HCT116 (cell line): ENCODE measurements at regions not wholly inside any gene's neighbourhood (a gene's known extent, or its start where the extent isn't known, plus 50 kb on each side); places are given as distances from the start of the nearest gene placed in this dataset.

ENCODE experiments used
- ATAC-seq: fragments of 200-7000 bp; cut with Tn5 transposase; 2 replicates; pipeline ENCODE4 v1.9.1; 2020; ENCODE audit warnings: mild to moderate bottlenecking, moderate library complexity
- BruUV-seq: library from RNA; stranded (reverse); fragments of 400-500 nt; replicated peaks from 2 replicates; lab custom pipeline; 2021; lab: Mats Ljungman, UMichigan
- CTCF ChIA-PET: fragments of 300-600 bp; sonication (Branson Sonifier 250); formaldehyde crosslinking; loops from one replicate; lab custom pipeline; 2021; ENCODE audit warnings: antibody characterized with exemption; lab: Charles Lee
- POLR2A ChIA-PET: fragments of 300-600, 350-600 bp; sonication (Branson Sonifier 250); formaldehyde crosslinking; loops from one replicate; lab custom pipeline; 2021; ENCODE audit warnings: antibody characterized with exemption; lab: Charles Lee
- RAD21 ChIA-PET, 2 experiments: fragments of 300-600 bp; sonication (Branson Sonifier 250); formaldehyde crosslinking; loops; one replicate each; lab custom pipeline; 2023; ENCODE audit warnings: low total read pairs in 2 of 2; ENCODE audit not compliant: uncharacterized antibody in 2 of 2, unreplicated experiment in 2 of 2, low non-redundant PET in 1 of 2; lab: Charles Lee
- DNase-seq: peaks from one replicate; pipeline ENCODE4 v3.0.0-alpha.2; 2010; ENCODE audit warnings: low read depth, low spot score
- H2AFZ ChIP-seq: fragments of 200-600 bp; shearing (Covaris generic), sonication (generic); 2 replicates; pipeline ENCODE4 v1.6.1; 2017; ENCODE audit warnings: low read depth, mixed run types, mixed read lengths, antibody characterized with exemption, low read length; ENCODE audit not compliant: poor library complexity, severe bottlenecking
- H3K27ac ChIP-seq: 2 replicates; pipeline ENCODE4 v1.5.1; 2012; ENCODE audit warnings: low read depth, low read length
- H3K27me3 ChIP-seq: fragments of 200-600 bp; sonication (generic); 2 replicates; pipeline ENCODE4 v1.6.1; 2016; ENCODE audit warnings: mixed run types, low read length, mixed read lengths; ENCODE audit not compliant: insufficient read depth
- H3K36me3 ChIP-seq, 2 experiments: fragments of 200-500 bp in 1 of 2; fragments of 200-600 bp in 1 of 2; sonication (Bioruptor generic) in 1 of 2; sonication (generic) in 1 of 2; 2 replicates each; pipeline versions ENCODE4 v1.5.1 to v1.6.1; 2014 to 2016; ENCODE audit warnings: low read length in 2 of 2, inconsistent platforms in 1 of 2, mixed read lengths in 1 of 2, mixed run types in 1 of 2; ENCODE audit not compliant: insufficient read depth in 2 of 2, control insufficient read depth in 1 of 2
- H3K4me1 ChIP-seq, 2 experiments: fragments of 200-600 bp in 1 of 2; sonication (generic) in 1 of 2; 2 replicates each; pipeline versions ENCODE4 v1.5.1 to v1.6.1; 2012 to 2017; ENCODE audit warnings: low read length in 2 of 2, inconsistent platforms in 1 of 2, mild to moderate bottlenecking in 1 of 2, mixed read lengths in 1 of 2, mixed run types in 1 of 2, moderate library complexity in 1 of 2; ENCODE audit not compliant: insufficient read depth in 2 of 2, control insufficient read depth in 1 of 2
- H3K4me2 ChIP-seq: fragments of 200-600 bp; sonication (generic); 2 replicates; pipeline ENCODE4 v1.6.1; 2017; ENCODE audit warnings: mixed run types, low read length, mixed read lengths
- H3K4me3 ChIP-seq, 2 experiments: fragments of 200-600 bp in 1 of 2; sonication (generic) in 1 of 2; replicated peaks in 1 of 2; 2 replicates each; pipeline ENCODE4 v1.5.1; 2011 to 2016; ENCODE audit warnings: low read length in 2 of 2, control low read depth in 1 of 2, low read depth in 1 of 2, mild to moderate bottlenecking in 1 of 2, mixed read lengths in 1 of 2, mixed run types in 1 of 2
- H3K79me2 ChIP-seq: fragments of 200-600 bp; sonication (generic); 2 replicates; pipeline ENCODE4 v1.6.1; 2017; ENCODE audit warnings: mild to moderate bottlenecking, mixed run types, low read length, moderate library complexity, mixed read lengths; ENCODE audit not compliant: insufficient read depth
- H3K9ac ChIP-seq: fragments of 200-600 bp; sonication (generic); 2 replicates; pipeline ENCODE4 v1.6.1; 2016; ENCODE audit warnings: low read length, mixed read lengths
- H3K9me2 ChIP-seq: fragments of 200-600 bp; sonication (generic), shearing (Covaris generic); 2 replicates; pipeline ENCODE4 v1.6.1; 2017; ENCODE audit warnings: mixed run types, mild to moderate bottlenecking, moderate library complexity; ENCODE audit not compliant: insufficient read depth
- H3K9me3 ChIP-seq, 2 experiments: fragments of 200-500 bp in 1 of 2; fragments of 200-600 bp in 1 of 2; sonication (Bioruptor generic) in 1 of 2; sonication (generic) in 1 of 2; 2 replicates each; pipeline ENCODE4 v1.6.1; 2014 to 2017; ENCODE audit warnings: low read length in 2 of 2, mixed read lengths in 2 of 2, inconsistent platforms in 1 of 2, low read depth in 1 of 2, mild to moderate bottlenecking in 1 of 2, mixed run types in 1 of 2, moderate library complexity in 1 of 2; ENCODE audit not compliant: control insufficient read depth in 1 of 2, insufficient read depth in 1 of 2
- H4K20me1 ChIP-seq: fragments of 200-600 bp; sonication (generic), shearing (Covaris generic); 2 replicates; pipeline ENCODE4 v1.6.1; 2017; ENCODE audit warnings: mixed run types, mild to moderate bottlenecking, moderate library complexity; ENCODE audit not compliant: insufficient read depth
- CBX3 ChIP-seq: IDR thresholded peaks from 2 replicates; pipeline ENCODE4 v1.6.1; 2012; ENCODE audit warnings: low read depth
- CEBPB ChIP-seq: IDR thresholded peaks from 2 replicates; pipeline ENCODE4 v1.6.1; 2012; ENCODE audit warnings: low read depth
- EGR1 ChIP-seq: IDR thresholded peaks from 2 replicates; pipeline ENCODE4 v1.6.1; 2012; ENCODE audit warnings: low read depth
- EZH2 ChIP-seq: fragments of 200-600 bp; sonication (generic); IDR thresholded peaks from 2 replicates; pipeline ENCODE4 v1.6.1; 2017; ENCODE audit warnings: antibody characterized with exemption, mixed run types
- POLR2A ChIP-seq: IDR thresholded peaks from 2 replicates; pipeline ENCODE4 v1.7.0; 2011; ENCODE audit warnings: borderline replicate concordance; ENCODE audit not compliant: insufficient read depth, insufficient read length; ENCODE audit errors: extremely low read depth
- POLR2AphosphoS5 ChIP-seq: IDR thresholded peaks from 2 replicates; pipeline ENCODE4 v1.6.1; 2011; ENCODE audit warnings: mild to moderate bottlenecking, low read depth, low read length, moderate library complexity
- RAD21 ChIP-seq: IDR thresholded peaks from 2 replicates; pipeline ENCODE4 v1.6.1; 2012; ENCODE audit warnings: low read depth, mild to moderate bottlenecking
- SP1 ChIP-seq: IDR thresholded peaks from 2 replicates; pipeline ENCODE4 v1.6.1; 2012; ENCODE audit warnings: low read depth
- TCF7L2 ChIP-seq: IDR thresholded peaks from 2 replicates; pipeline ENCODE4 v1.7.0; 2011; ENCODE audit warnings: borderline replicate concordance, inconsistent platforms; ENCODE audit not compliant: insufficient read depth, insufficient read length; ENCODE audit errors: extremely low read depth
- YY1 ChIP-seq: IDR thresholded peaks from 2 replicates; pipeline ENCODE4 v1.6.1; 2011; ENCODE audit warnings: low read length, low read depth, moderate library complexity, mild to moderate bottlenecking; ENCODE audit not compliant: insufficient replicate concordance; ENCODE audit errors: extremely low read depth
- ZFX ChIP-seq: fragments of 450-650 bp; IDR thresholded peaks from 2 replicates; pipeline ENCODE4 v1.6.1; 2017
- intact Hi-C: fragments of 100-400 bp; cut with micrococcal nuclease; formaldehyde crosslinking; loops from 2 replicates; pipeline ENCODE4 v1.10.0; 2022
- TF ChIP-seq, protein P1 (sequence below), 3 experiments: fragments of 200-600 bp in 1 of 3; sonication (generic) in 1 of 3; IDR thresholded peaks in 2 of 3; conservative IDR thresholded peaks in 1 of 3; 2 replicates each; pipeline ENCODE4 v1.5.1; 2012 to 2017; ENCODE audit warnings: low read depth in 2 of 3, low read length in 2 of 3, antibody characterized with exemption in 1 of 3, borderline replicate concordance in 1 of 3, control low read depth in 1 of 3, mild to moderate bottlenecking in 1 of 3, mixed read lengths in 1 of 3, mixed run types in 1 of 3, moderate library complexity in 1 of 3; ENCODE audit not compliant: insufficient read depth in 1 of 3
- TF ChIP-seq, protein P2 (sequence below): IDR thresholded peaks from 2 replicates; pipeline ENCODE4 v1.6.1; 2012; ENCODE audit warnings: low read depth
- TF ChIP-seq, protein P3 (sequence below): IDR thresholded peaks from 2 replicates; pipeline ENCODE4 v1.6.1; 2012

DNA sequence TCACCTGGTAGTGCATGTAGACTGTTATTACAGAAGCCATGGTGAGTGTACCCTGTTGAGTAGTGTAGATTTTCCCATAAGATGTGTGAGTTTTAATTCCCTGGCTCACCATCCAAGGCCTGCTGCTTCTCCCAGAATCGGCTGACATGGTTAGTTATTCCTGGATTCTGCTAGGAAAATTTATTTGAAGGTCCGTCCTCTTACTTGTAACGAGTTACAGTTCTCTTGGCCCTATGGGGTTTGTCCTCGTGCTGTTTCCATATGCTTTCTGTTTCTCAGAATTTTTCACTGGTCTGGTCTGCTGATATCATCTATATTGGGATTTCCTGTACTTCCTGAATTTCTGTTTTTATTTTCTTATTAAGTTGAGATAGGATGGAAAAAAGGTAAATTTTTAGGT, 423.3 kb upstream of the RGS6 start:
- intact Hi-C loops = no loop called here
- POLR2A ChIA-PET = no interaction called here
- Histone ChIP-seq H2AFZ (no peak overlapping the region), H3K27ac (no peak overlapping the region), H3K27me3 (no peaks in the 10 kb centered on the region), H3K36me3 (no peaks in the 10 kb centered on the region), H3K79me2 (no peaks in the 10 kb centered on the region), H3K9me3 (no peaks in the 10 kb centered on the region), H3K9me2 (no peaks in the 10 kb centered on the region), H3K4me2 (no peak overlapping the region), H3K4me1 (no peaks in the 10 kb centered on the region), H3K9ac (no peak overlapping the region), H4K20me1 (no peaks in the 10 kb centered on the region), H3K4me3 (no peak overlapping the region)
- CTCF ChIA-PET = no interaction called here
- no peak for ATAC-seq
- BruUV-seq = no TSS peak
- no peak for TF ChIP-seq CEBPB
- TF ChIP-seq CBX3 = no peak
- no peak for TF ChIP-seq POLR2AphosphoS5
- TF ChIP-seq EGR1 = no peak
- TF ChIP-seq ZFX = no peak
- TF ChIP-seq RAD21 = no peak
- TF ChIP-seq, protein P1, sequence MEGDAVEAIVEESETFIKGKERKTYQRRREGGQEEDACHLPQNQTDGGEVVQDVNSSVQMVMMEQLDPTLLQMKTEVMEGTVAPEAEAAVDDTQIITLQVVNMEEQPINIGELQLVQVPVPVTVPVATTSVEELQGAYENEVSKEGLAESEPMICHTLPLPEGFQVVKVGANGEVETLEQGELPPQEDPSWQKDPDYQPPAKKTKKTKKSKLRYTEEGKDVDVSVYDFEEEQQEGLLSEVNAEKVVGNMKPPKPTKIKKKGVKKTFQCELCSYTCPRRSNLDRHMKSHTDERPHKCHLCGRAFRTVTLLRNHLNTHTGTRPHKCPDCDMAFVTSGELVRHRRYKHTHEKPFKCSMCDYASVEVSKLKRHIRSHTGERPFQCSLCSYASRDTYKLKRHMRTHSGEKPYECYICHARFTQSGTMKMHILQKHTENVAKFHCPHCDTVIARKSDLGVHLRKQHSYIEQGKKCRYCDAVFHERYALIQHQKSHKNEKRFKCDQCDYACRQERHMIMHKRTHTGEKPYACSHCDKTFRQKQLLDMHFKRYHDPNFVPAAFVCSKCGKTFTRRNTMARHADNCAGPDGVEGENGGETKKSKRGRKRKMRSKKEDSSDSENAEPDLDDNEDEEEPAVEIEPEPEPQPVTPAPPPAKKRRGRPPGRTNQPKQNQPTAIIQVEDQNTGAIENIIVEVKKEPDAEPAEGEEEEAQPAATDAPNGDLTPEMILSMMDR (IDR thresholded peaks at IDR 0.05 in 2 of 3, conservative IDR thresholded peaks at IDR 0.05 in 1 of 3; ENCODE audit: borderline replicate concordance in 1 of 3, insufficient read depth in 1 of 3, low read depth in 2 of 3, low read length in 2 of 3) = no peak
- TF ChIP-seq, protein P2, sequence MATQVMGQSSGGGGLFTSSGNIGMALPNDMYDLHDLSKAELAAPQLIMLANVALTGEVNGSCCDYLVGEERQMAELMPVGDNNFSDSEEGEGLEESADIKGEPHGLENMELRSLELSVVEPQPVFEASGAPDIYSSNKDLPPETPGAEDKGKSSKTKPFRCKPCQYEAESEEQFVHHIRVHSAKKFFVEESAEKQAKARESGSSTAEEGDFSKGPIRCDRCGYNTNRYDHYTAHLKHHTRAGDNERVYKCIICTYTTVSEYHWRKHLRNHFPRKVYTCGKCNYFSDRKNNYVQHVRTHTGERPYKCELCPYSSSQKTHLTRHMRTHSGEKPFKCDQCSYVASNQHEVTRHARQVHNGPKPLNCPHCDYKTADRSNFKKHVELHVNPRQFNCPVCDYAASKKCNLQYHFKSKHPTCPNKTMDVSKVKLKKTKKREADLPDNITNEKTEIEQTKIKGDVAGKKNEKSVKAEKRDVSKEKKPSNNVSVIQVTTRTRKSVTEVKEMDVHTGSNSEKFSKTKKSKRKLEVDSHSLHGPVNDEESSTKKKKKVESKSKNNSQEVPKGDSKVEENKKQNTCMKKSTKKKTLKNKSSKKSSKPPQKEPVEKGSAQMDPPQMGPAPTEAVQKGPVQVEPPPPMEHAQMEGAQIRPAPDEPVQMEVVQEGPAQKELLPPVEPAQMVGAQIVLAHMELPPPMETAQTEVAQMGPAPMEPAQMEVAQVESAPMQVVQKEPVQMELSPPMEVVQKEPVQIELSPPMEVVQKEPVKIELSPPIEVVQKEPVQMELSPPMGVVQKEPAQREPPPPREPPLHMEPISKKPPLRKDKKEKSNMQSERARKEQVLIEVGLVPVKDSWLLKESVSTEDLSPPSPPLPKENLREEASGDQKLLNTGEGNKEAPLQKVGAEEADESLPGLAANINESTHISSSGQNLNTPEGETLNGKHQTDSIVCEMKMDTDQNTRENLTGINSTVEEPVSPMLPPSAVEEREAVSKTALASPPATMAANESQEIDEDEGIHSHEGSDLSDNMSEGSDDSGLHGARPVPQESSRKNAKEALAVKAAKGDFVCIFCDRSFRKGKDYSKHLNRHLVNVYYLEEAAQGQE = no peak
- no peak for TF ChIP-seq YY1
- no peak for TF ChIP-seq TCF7L2
- TF ChIP-seq, protein P3, sequence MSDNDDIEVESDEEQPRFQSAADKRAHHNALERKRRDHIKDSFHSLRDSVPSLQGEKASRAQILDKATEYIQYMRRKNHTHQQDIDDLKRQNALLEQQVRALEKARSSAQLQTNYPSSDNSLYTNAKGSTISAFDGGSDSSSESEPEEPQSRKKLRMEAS = no peak
- TF ChIP-seq POLR2A = no peak
- TF ChIP-seq EZH2 = no peak
- no peak for TF ChIP-seq SP1
- RAD21 ChIA-PET = no interaction called here
- no peak for DNase-seq
